ENCODE measurements at regions not wholly inside any gene's neighbourhood (a gene's known extent, or its start where the extent isn't known, plus 50 kb on each side); places are given as distances from the start of the nearest gene placed in this dataset.
"Not testable (repeated sequence)": the region's sequence is repeated elsewhere in the genome, so short reads cannot be mapped to it uniquely, and the experiment has no call there.

DNA sequence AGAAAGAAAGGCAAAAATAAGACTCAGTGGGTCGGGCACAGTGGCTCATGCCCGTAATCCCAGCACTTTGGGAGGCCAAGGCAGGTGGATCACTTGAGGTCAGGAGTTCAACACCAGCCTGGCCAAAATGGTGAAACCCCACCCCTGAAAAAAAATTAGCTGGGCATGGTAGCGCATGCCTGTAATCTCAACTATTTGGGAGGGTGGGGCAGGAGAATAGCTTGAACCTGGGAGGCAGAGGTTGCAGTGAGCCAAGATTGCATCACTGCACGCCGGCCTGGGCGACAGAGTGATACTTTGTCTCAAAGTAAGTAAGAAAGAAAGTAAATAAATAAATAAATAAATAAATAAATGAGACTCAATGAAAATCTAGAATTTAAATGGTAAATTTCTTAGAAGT lies 145.9 kb upstream of the KRR1 start:
- not testable (repeated sequence) for TF ChIP-seq CTCF, POLR2A (IDR thresholded peaks at IDR 0.05)

All from body of pancreas (tissue), 4 donors.